ENCODE measurements at regions not wholly inside any gene's neighbourhood (a gene's known extent, or its start where the extent isn't known, plus 50 kb on each side); places are given as distances from the start of the nearest gene placed in this dataset.

DNA sequence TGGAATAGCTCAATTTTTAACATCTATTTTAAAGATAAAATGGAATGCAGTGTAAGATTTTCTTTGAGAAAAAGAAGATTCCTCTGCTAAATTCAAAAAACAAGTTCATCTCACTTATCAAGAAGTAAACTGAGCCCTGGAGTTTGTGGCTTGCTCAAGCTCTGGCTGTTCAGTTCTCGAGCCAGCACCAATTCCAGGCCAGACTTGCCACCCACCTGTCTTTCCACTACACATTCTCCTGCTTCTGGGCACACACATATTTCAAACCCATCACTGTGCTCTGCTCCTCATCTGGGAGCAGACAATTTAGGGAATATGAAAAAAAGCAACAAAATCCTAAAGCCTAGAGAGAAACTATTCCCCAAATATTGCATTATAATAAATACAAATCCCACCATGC is 424.5 kb downstream of the ENC1 start:
- no peak for DNase-seq

DNA sequence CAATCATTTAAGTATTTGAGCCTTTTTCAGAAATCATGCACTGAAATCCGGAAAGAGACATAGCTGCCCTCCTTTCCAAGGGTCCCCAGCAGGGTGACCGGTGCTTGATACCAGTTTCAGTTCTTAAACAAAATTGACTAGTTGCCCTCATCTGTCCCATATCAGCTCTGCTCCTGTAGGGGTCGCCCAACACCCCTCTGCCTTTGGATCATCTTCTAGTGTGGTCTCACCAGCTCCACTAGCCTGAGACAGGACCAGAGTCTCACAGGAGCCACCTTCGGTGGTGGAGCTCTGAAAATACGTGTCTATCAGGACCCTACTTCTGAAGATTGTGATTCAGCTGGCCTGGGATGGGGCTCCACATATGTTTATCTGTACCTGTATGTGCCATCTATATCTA is 428.2 kb downstream of the ENC1 start:
- DNase-seq = no peak

DNA sequence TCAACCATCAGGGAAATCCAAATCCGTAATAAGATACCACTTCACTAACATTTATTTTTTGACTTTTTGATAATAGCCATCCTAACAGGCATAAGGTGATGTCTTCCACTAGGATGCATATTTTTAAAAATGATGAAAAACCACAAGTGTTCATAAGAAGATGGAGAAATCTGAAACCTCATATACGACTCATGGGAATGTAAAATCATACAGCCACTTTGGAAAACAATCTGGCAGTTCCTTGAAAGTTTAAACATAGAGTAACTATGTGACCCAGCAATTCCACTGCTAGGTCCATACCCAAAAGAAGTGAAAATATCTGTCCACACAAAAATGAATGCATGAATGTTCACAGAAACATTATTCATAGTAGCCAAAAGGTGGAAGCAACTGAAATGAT is 431.0 kb downstream of the ENC1 start:
- no peak for DNase-seq

DNA sequence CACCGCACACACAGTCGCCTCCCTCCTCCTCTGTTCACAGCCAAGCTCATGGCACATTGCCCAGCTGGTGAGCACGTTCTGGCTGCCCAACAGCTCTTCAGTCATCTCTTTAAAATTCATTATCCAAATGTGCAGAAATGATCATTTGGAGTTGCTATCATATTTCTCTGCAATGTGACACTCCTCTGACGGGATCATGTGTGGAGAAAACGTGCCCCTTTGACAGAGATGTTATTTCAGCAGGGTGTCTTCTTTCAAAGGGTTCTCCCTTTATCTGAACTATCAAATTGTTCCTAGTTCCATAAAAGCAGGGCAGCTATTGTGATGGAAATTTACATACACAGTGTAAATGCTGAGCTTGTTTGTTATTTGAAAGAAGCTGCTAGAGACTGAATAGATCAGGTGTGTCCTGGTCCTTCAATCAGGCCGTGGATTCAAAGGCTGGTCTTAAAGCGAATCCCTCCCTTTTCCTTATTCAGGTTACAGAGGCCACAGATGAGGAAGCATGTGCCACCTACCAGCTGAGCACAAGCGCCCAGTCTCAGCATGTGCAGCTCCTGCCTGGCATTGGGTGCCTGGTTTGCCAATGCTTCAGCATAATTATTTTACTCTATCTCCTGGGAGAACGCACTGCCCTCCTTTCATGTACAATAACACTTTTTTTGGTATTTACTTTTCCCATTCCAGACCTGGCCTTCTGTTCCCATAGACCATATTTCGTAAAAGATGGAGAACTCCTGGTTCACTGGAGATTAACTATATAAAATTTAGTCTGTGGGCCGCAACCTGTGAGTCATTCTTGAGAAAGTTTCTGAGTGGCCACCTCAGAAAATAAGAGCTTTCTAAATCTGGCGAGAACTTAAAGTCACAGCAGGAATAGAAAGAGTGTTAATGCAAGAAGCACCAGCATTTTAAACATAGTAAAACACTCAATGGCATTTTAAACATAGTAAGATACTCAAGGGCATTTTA is 433.7 kb downstream of the ENC1 start:
- peak; percentile 73 for DNase-seq

DNA sequence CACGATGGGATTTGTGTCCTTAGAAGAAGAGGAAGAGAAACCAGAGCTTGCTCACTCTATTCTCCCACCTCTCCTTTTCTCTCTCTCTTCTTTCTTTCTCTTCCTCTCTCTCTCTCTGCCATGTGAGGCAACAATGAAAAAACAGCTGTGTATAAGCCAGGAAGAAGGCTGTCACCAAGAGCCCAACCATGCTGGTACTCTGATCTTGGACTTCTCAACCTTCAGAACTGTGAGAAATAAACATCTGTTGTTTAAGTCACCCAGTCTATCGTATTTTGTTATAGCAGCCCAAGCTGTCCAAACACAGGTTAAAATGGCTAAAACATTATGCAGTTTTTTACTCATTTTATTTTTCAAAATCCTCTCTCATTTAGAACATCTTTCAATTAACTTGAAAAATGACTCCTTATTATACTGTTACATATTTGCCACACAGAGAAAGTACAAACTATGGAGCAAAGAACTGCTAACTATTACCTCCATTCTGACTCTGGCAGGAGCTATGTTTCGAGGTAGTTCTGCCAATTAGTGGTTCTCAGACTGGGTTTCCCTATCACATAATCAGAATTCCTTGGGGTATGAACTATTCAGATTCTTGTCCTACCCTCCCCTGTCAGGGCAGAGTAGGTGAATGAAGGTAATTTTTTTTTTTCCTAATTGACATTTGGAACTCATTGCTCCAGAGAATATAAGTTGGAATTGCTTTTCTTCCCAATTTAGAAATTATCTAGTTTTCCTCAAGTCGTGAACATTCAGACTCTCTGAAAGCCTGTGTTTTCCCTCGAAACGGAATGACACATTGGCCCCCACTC is 434.6 kb downstream of the ENC1 start:
- no peak for DNase-seq

DNA sequence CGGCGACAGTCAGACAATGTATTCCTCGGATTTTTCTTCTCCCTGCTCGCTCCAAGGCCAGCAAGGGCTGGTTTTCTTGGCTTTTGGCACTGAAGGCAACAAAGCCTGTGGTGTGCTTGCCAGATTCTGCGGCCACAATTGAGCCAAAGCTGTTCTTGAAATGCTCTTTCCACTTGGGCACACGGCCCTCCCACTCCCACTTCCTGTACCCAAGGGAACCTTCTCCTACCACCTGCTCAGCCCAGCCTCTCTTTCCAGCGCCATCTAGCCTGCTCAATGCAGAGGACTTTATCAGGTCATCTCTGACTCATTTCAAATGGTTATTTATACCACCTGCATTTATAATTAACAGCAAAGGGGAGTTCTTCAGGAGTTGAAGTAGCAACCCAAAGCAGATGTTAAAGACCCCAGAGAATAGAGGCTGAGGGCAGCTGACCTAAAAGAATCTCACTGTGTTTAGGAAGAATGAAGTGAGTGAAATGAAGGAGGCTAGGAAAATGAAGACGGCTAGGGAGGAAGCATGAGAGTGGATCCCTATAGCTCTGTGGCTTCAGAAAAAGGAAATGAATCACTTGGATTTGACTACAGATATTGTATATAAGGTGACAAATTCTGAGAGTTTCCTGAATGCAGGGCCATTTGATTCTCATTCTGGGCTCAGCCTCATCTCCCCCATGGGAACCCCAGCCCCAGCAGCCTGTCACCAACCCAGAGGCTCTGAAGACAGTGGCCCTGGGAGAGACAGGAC is 439.0 kb downstream of the ENC1 start:
- no peak for DNase-seq

DNA sequence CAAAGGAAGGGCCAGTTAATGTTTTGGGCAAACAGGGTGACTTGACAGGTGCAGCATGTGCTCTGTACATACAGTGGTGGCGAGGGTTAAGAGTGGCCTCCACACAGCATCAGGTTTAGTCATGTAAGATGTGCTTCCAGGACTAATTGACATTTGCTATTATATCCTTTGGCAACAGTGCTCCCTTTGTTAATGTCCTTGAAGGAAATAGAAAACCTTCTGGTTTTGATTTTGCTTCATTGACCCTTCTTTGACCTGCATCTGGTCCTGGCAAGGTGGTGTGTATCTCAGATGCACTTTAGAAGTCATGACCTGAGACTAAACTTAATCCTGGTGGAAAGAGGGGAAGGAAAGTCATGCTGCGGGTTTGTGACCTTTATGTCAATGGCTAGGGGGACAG is 440.0 kb downstream of the ENC1 start:
- no peak for DNase-seq

DNA sequence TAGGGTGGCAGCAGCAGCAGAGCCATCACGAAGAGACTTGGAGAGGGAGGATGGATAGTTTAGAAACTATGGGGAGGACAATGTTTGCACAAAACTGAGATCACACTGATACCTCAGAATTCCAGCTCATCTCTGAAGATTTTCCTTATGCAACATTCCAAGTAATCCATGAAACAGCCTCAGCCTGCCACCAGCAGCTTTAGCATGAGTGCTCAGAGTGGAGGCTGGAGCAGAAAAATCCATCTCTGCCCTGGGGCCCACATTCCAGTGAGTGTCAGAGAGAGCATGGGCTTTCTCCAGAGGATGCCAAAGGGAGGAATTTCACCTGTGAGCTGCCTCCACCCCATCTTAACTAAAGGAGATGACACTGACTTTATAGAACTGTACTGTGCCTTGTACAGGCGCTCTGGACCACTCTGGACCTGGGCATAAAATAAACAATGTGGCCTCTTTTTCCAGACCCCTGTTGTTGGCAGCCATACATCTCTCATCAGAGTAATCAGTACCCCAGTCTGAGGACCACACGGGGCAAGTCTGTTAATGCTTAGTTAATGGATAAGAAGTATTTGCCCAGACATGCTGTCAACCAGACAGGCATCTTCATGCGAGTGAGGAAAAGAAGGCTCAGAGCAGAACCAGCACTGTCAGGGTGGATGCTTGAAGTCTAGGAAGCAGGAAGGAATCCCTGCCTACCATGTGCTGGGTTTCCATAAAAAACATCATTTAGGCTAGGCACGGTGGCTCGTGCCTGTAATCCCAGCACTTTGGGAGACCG is 440.9 kb downstream of the ENC1 start:
- DNase-seq = no peak

DNA sequence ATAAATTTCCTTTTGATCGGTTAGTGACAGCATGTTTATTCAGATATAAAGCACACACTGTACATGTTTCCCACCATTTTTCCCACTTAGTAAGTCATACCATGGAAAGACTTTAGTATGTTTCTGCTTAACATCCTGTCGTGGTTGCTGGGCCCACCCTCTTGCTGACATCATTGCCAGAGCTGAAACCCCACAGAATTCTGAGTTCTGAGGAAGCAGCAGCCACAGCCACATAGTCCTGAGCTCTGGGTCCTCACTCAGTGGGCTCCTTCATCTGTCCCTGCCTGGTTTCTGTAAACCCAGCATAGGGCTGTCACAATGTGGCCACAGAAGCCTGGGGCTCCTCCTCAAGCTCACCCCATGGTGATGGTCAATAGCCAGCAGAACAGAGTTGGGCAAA is 441.5 kb downstream of the ENC1 start:
- DNase-seq = no peak

DNA sequence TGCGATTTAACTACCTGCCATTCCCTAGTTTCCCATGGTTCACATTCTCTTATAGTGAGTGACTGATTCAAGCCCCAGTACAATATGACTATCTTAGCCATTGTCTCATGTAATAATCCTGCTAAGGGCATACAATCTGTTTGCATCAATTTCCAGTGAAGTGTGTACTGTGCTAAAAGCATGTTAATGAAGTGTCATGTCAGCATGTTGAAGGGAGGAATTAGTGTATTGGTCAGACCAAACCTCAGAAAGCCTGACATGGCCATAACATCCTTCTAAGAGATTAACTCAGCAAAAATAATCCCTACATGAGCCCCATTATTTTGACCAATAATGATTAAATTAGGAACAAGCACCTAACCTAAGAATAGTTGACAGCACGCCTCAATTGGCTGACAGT is 442.4 kb downstream of the ENC1 start:
- DNase-seq = no peak

DNA sequence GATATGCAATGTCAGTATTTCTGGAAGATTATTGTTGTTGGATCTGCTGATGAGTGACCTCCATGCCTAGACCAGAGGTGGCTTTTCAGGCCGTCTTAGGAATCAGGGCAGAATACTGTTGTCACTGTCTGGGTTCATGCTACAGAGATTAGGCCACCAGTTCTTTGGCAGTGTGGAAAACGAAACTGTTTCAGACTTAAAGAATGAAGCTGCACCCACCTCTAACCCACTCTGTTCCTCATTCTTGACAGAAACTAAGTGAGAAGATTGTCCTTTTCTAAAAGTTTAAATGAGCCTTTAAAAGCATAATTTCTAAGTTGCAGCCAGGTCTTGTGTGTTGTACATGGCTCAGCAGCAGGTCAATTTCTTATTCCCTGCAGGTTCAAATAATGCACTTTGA is 444.3 kb downstream of the ENC1 start:
- DNase-seq = no peak

DNA sequence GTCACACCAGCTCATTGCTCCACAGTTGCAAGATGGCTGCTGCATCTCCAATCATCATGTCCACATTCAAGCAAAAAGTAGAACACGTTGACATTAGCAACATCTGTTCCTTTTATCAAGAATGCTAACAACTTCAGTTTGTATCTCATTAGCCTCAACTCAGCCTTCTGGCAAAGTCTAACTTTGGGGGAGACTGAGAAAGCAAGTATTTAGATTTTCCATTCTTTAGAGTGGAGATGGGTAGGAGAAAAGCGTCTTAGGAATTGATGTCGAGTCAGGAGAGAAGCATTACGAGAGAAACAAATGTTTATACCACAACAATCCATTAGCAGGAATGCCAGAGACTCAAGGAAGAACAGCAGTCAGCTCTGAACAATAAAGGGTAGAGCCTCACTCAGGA is 446.3 kb downstream of the ENC1 start:
- DNase-seq = no peak

DNA sequence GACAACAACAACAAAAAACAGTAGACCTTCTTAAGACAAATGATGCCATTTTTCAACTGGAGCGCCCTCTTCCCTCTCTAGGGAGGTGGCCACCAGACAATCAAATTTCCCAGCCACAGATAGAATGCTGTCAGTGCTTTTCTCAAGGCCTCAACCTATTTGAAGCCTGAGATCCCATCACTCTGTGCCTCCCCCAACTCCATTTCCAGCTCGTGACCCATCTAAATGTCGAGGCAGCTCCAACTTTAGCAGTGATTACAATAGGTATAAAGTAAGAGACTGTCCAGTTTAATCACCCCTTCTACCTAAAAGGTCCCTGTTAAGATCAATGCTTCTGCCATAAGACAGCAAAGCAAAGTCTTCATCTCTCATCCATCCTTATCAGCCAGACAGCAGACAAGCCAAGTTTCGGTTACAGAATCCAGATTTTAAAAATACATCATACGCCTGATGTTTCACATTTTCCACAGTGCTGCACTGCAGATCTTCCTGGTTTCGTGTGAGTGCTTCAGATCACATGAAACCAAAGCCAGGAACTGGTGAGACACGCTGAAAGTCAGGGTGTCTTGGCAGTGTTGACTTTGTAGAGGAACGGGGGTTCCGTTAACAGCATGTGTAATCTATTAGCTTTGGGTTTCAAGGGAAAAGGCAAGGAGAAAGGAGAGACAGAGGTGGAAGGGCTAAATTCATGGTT is 447.8 kb downstream of the ENC1 start:
- no peak for DNase-seq

DNA sequence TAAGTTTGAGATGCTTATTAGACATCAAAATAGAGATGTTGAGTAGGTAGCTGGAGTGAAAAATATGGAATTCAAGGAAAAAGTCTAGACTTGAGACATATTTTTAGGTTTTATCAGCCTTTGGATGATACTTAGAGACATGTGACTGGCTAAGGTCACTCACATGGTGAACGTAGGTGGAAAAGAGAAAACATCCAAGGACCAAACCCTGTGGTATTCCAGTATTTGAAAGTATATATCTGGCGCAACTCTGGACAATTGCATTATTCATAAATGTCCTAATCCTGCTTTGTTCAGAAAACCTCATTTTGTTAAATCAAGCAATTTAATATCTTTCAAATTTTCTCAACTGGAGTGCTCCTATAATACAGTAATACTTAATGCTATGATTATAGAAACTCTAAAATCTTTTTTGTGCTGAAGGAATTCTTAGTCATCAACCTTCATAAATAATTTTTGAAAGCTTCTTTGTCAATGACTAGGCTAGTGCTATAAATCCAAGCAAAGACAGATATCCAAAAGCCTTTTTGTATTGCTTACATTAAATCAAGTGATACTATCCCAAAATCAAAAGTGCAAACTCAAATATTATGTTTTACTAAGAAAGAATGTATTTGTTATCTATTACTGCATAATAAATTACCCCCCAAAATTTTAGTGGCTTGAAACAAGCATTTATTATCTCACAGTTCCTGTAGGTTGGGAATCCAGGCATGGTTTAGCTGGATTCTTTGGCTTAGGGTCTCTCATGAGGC is 452.0 kb downstream of the ENC1 start:
- DNase-seq = no peak

DNA sequence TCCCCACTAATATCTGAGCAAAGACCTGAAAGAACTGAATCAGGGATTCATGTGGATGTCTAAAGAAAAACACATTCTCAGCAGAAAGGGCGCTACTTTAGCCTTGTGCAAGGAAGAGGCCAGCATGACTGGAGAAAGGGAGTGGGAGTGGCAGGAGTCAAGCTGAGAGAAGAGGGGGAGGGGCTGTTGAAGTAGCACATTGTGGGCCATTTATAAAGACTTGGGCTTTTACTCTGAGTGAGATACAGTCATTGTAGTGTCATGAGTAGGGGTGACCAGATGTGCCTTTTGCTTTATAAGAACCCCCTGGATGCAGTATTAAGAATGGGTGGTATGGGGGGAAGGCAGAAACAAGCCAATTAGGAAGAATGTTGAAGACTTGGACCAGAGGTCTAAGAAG is 452.8 kb downstream of the ENC1 start:
- no peak for DNase-seq

DNA sequence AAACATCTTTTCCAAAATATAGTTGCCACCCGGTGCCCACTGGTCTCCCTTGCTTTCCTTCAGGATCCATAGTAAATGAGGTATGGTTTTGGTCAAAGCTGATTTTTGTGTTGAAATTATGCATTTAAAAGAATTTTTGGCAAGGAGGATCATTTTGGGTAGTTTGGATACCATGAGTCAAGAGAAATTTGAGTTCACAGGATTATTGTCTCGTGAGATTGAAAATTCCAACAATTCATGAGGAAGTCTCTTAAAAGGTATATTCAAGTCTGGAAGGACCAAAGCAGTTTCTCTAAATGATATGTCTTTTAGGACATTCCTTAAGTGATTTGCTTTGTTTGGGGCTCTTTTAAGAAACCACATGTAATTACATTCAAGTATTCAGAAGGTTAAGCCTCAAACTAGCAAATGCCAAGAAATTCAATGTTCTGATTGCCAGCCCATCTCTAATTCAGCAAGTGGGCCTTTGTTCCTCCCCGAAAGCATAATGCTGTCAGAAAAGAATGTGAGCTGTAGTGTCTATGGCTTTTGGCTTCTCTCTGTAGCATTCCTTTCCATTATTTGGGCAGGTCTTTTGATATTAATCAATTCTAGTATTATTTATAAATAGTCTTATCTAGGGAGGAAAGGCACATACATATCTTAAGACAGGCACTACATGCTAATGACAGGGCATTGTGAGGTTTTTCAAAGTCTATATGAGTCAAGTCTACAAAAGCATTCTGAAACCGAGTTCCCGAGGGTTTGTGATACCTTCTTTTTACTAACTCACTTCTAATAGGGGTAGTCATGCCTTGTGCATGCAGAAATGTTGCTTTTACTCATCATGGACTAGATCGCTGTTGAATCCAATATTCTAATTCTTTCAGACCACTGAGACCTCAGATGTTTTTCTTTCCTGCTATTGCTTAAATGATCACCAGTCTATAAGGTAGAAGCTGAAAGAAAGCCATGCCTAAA is 453.9 kb downstream of the ENC1 start:
- DNase-seq = no peak

DNA sequence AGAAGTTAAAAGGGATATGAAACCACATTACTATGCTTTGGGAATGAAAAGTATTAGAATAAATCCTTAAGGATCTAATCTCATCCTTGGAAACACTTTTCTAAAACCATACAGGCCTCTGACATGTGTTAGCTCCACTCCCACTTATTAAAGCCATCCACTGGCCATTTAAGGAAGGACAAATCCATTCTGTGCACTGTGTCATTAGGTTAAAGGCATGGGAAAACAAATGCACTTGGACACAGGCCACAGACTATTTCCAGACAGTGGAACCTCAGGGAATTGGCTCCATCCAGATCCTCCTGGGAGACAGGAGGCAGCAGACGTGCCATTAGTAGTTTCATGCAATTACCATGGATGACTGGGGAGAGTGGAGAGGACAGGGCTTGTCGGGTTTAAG is 454.9 kb downstream of the ENC1 start:
- no peak for DNase-seq

DNA sequence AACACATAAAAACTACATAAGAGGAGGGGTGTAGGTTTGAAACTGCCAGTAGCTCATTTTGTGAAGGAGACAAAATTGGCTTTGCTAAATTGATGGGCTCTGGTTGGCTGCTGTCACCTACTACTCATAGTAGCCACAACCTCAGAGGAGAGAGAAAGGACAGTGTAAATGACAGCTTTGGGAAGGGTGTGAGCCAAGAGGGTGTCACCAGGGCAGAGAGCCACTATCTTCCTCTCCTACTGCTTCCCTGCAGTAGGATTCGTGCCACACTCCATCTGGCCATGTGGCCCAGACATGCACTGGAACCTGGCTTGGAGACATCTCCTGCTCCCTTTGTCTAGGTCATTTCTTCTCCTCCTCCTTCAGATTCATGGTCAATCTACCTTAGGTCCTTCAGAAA is 455.9 kb downstream of the ENC1 start:
- DNase-seq = no peak

DNA sequence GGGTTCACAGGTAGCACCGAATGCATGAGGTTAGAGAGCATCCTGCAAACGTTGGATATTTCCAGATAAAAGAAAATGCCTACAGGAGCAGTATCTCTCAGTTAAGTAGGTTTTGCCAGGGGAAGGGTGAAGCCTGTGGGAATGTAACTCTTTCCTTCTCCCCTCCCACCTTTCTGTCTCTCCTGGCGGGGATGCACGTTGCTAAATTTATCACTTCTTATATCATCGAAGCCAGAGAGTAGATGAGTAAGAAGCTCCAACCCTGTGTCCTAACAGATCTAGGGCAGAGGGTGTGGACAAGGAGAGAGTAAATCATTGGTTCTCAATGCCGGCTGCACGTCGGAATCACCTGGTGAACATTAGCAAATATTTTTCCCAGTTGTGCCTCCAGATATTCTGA is 457.5 kb downstream of the ENC1 start:
- no peak for DNase-seq

Data from occipital lobe (tissue), 1 donor.